B cell (primary cell): ENCODE measurements at regions not wholly inside any gene's neighbourhood (a gene's known extent, or its start where the extent isn't known, plus 50 kb on each side); places are given as distances from the start of the nearest gene placed in this dataset.

ENCODE experiments used
- ATAC-seq: fragments of 200-7000 bp; cut with Tn5 transposase; one replicate; pipeline ENCODE4 v1.10.0; 2021; ENCODE audit warnings: low read depth, mild to moderate bottlenecking, moderate number of reproducible peaks, moderate library complexity
- CTCF ChIA-PET: fragments of 350-600 bp; sonication (Branson Sonifier 250); formaldehyde crosslinking; loops from one replicate; lab custom pipeline; 2021; ENCODE audit warnings: antibody characterized with exemption, inconsistent platforms; lab: Charles Lee
- POLR2A ChIA-PET: fragments of 350-600 bp; sonication (Branson Sonifier 250); formaldehyde crosslinking; loops from one replicate; lab custom pipeline; 2021; ENCODE audit warnings: antibody characterized with exemption; lab: Charles Lee
- DNase-seq: peaks from one replicate; pipeline ENCODE4 v3.0.0; 2013
- H2AFZ ChIP-seq: 2 replicates; pipeline ENCODE4 v1.6.1; 2012; ENCODE audit warnings: mild to moderate bottlenecking, low read depth, low read length; ENCODE audit not compliant: insufficient read depth, poor library complexity, severe bottlenecking
- H3K27ac ChIP-seq, 2 donors: 1 replicate in 1 of 2; 2 replicates in 1 of 2; pipeline ENCODE4 v1.5.1; 2012 to 2013; ENCODE audit warnings: low read length in 2 of 2, mild to moderate bottlenecking in 2 of 2, moderate library complexity in 1 of 2
- H3K27me3 ChIP-seq, 4 experiments: fragments of 200-600 bp in 1 of 4; sonication (generic) in 1 of 4; replicated peaks in 1 of 4; 1 replicate in 2 of 4; 2 replicates in 2 of 4; pipeline versions ENCODE4 v1.6.1 to v1.7.0; 2013 to 2016; ENCODE audit warnings: low read length in 3 of 4, mild to moderate bottlenecking in 2 of 4, mixed read lengths in 1 of 4, moderate library complexity in 1 of 4; ENCODE audit not compliant: insufficient read depth in 4 of 4, control insufficient read depth in 3 of 4; ENCODE audit errors: control extremely low read depth in 1 of 4
- H3K36me3 ChIP-seq, 2 experiments: replicated peaks in 1 of 2; 1 replicate in 1 of 2; 2 replicates in 1 of 2; pipeline versions ENCODE4 v1.6.1 to v1.7.1; 2013; ENCODE audit warnings: low read length in 1 of 2; ENCODE audit not compliant: insufficient read depth in 2 of 2, control insufficient read depth in 1 of 2; ENCODE audit errors: control extremely low read depth in 1 of 2, extremely low read depth in 1 of 2
- H3K4me1 ChIP-seq, 2 donors: fragments of 200-600 bp in 1 of 2; sonication (generic) in 1 of 2; 1 replicate in 1 of 2; 2 replicates in 1 of 2; pipeline versions ENCODE4 v1.5.1 to v1.6.1; 2013 to 2017; ENCODE audit warnings: low read length in 2 of 2; ENCODE audit not compliant: control insufficient read depth in 2 of 2, insufficient read depth in 2 of 2
- H3K4me2 ChIP-seq: replicated peaks from 2 replicates; pipeline ENCODE3; 2012; ENCODE audit warnings: mild to moderate bottlenecking, low read depth, low read length; ENCODE audit not compliant: poor library complexity, severe bottlenecking
- H3K4me3 ChIP-seq, 5 experiments: fragments of 200-600 bp in 1 of 5; sonication (generic) in 1 of 5; 1 replicate in 3 of 5; 2 replicates in 2 of 5; pipeline versions ENCODE4 v1.5.1 to v1.7.0; 2011 to 2016; ENCODE audit warnings: low read length in 4 of 5, mild to moderate bottlenecking in 4 of 5, low read depth in 2 of 5, control low read depth in 1 of 5, moderate library complexity in 1 of 5; ENCODE audit not compliant: insufficient read depth in 1 of 5; ENCODE audit errors: control extremely low read depth in 1 of 5, extremely low read depth in 1 of 5
- H3K79me2 ChIP-seq: fragments of 200-600 bp; sonication (generic); one replicate; pipeline ENCODE4 v1.6.0; 2016; ENCODE audit warnings: low read length; ENCODE audit not compliant: control insufficient read depth, insufficient read depth
- H3K9ac ChIP-seq: fragments of 200-600 bp; sonication (generic); 2 replicates; pipeline ENCODE4 v1.6.1; 2017; ENCODE audit warnings: mild to moderate bottlenecking, low read length, moderate library complexity
- H3K9me3 ChIP-seq, 3 donors: one replicate each; pipeline versions ENCODE4 v1.6.1 to v1.7.1; 2013; ENCODE audit warnings: low read length in 2 of 3; ENCODE audit not compliant: control insufficient read depth in 2 of 3, insufficient read depth in 1 of 3; ENCODE audit errors: control extremely low read depth in 1 of 3
- H4K20me1 ChIP-seq: 2 replicates; pipeline ENCODE4 v1.6.0; 2012; ENCODE audit warnings: mild to moderate bottlenecking, low read length; ENCODE audit not compliant: insufficient read depth, control insufficient read depth, poor library complexity, severe bottlenecking
- H3K27ac Mint-ChIP-seq: one replicate; pipeline ENCODE4 v1.8.0; 2021; ENCODE audit warnings: mixed read lengths
- H3K27me3 Mint-ChIP-seq: one replicate; pipeline ENCODE4 v1.8.0; 2021; ENCODE audit warnings: mixed read lengths
- H3K4me1 Mint-ChIP-seq: one replicate; pipeline ENCODE4 v1.8.0; 2021; ENCODE audit warnings: mixed read lengths
- H3K4me3 Mint-ChIP-seq: one replicate; pipeline ENCODE4 v1.8.0; 2021; ENCODE audit warnings: mixed read lengths
- H3K9me3 Mint-ChIP-seq: one replicate; pipeline ENCODE4 v1.8.0; 2022; ENCODE audit warnings: mixed read lengths; ENCODE audit not compliant: insufficient read depth
- EZH2 ChIP-seq: IDR thresholded peaks from 2 replicates; pipeline ENCODE4 v1.6.1; 2012; ENCODE audit warnings: borderline replicate concordance, low read depth, mild to moderate bottlenecking, moderate library complexity, low read length; ENCODE audit not compliant: insufficient read depth, poor library complexity, severe bottlenecking
- WGBS: methylation state at CpG from one replicate; pipeline ENCODE4 v1.1.5; 2013; ENCODE audit warnings: missing lambda C conversion rate; ENCODE audit not compliant: insufficient coverage; 5-methylcytosine and 5-hydroxymethylcytosine counted together
- intact Hi-C: fragments of 100-400 bp; cut with micrococcal nuclease; formaldehyde crosslinking; loops from one replicate; pipeline ENCODE4 v1.10.0; 2022
- TF ChIP-seq, protein P1 (sequence below): fragments of 200-600 bp; IDR thresholded peaks from one replicate; pipeline ENCODE4 v1.8.0; 2022; ENCODE audit warnings: antibody characterized with exemption, mild to moderate bottlenecking

DNA sequence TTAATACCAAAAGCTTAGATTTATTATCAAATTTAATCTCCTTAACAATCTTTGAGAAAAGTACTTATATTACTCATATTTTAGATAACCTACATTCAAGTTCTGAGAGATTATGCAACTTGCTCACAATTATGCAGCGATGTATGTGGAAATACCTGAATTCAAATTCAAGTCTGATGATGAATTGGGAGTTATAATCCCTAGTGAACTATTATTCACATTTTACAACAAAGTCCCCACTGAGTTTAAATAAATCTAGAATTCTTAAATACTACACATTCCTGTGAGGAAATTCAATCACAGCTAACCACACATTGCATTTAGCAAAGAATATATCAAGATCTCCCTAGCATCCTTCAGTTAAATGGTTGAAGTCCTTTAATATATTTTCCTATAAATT is 278.4 kb downstream of the NOL4 start:
- no CpG with 5 or more reads among the region's 1 CpG for WGBS
- no peaks in the 10 kb centered on the region for H3K36me3 ChIP-seq
- POLR2A ChIA-PET: no interaction called here
- DNase-seq (no peak), ATAC-seq (no peak)
- no peak for TF ChIP-seq EZH2
- TF ChIP-seq, protein P1, sequence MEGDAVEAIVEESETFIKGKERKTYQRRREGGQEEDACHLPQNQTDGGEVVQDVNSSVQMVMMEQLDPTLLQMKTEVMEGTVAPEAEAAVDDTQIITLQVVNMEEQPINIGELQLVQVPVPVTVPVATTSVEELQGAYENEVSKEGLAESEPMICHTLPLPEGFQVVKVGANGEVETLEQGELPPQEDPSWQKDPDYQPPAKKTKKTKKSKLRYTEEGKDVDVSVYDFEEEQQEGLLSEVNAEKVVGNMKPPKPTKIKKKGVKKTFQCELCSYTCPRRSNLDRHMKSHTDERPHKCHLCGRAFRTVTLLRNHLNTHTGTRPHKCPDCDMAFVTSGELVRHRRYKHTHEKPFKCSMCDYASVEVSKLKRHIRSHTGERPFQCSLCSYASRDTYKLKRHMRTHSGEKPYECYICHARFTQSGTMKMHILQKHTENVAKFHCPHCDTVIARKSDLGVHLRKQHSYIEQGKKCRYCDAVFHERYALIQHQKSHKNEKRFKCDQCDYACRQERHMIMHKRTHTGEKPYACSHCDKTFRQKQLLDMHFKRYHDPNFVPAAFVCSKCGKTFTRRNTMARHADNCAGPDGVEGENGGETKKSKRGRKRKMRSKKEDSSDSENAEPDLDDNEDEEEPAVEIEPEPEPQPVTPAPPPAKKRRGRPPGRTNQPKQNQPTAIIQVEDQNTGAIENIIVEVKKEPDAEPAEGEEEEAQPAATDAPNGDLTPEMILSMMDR: no peak
- no peak overlapping the region for H3K4me3 ChIP-seq
- CTCF ChIA-PET: no interaction called here
- no peaks in the 10 kb centered on the region for H3K79me2 ChIP-seq
- no peak overlapping the region for H2AFZ ChIP-seq
- H3K4me1 Mint-ChIP-seq: no peaks in the 10 kb centered on the region
- no peak overlapping the region for H3K4me3 Mint-ChIP-seq
- no peaks in the 10 kb centered on the region for H3K4me1 ChIP-seq
- no peaks in the 10 kb centered on the region for H4K20me1 ChIP-seq
- no peaks in the 10 kb centered on the region for H3K9me3 Mint-ChIP-seq
- H3K27ac Mint-ChIP-seq: no peak overlapping the region
- H3K27me3 Mint-ChIP-seq: no peaks in the 10 kb centered on the region
- no peak overlapping the region for H3K9ac ChIP-seq
- intact Hi-C loops: no loop called here
- H3K27me3 ChIP-seq: no peaks in the 10 kb centered on the region
- H3K9me3 ChIP-seq: no peaks in the 10 kb centered on the region
- H3K27ac ChIP-seq: no peak overlapping the region
- H3K4me2 ChIP-seq: no peak overlapping the region

DNA sequence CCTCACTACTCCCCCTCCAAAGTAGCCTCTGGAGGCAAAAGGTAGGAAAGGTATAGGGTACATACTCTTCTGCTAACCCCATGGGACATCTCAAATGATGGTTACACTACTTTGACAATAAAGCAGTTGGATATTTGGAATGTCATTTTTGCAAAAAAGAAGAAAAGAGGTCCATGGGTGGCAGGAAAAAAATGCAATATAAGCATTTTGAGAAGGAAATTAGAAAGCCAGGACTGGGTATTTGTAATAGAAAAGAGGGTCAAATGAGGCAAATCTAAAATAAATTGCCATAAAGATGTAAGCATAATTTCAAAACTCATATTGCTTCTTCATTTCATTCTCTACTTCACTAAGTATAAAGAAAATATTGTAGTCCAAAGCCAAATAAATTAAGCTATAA is 280.2 kb downstream of the NOL4 start:
- Mint-ChIP-seq H3K27ac (no peak overlapping the region), H3K4me1 (no peaks in the 10 kb centered on the region), H3K9me3 (no peaks in the 10 kb centered on the region), H3K27me3 (no peaks in the 10 kb centered on the region), H3K4me3 (no peak overlapping the region)
- H3K36me3 ChIP-seq: no peaks in the 10 kb centered on the region
- no peak for DNase-seq
- no peaks in the 10 kb centered on the region for H3K4me1 ChIP-seq
- no peak for ATAC-seq
- H3K27me3 ChIP-seq: no peaks in the 10 kb centered on the region
- H4K20me1 ChIP-seq: no peaks in the 10 kb centered on the region
- no peak for TF ChIP-seq EZH2
- no peak overlapping the region for H2AFZ ChIP-seq
- no peaks in the 10 kb centered on the region for H3K9me3 ChIP-seq
- CTCF ChIA-PET: no interaction called here
- H3K79me2 ChIP-seq: no peaks in the 10 kb centered on the region
- H3K4me2 ChIP-seq: no peak overlapping the region
- no peak overlapping the region for H3K4me3 ChIP-seq
- intact Hi-C loops: loop anchor here (5.0 kb wide), 1 partner anchor 52 kb away; no protein-coding TSS in a partner anchor
- H3K9ac ChIP-seq: no peak overlapping the region
- POLR2A ChIA-PET: no interaction called here
- H3K27ac ChIP-seq: no peak overlapping the region
